GM12878 (cell line): ENCODE measurements at regions not wholly inside any gene's neighbourhood (a gene's known extent, or its start where the extent isn't known, plus 50 kb on each side); places are given as distances from the start of the nearest gene placed in this dataset.

Experiments
- CHD2 ChIP-seq: IDR thresholded peaks from 2 replicates; pipeline ENCODE4 v1.6.1; 2011; ENCODE audit warnings: low read depth, low read length, improper control_type of control experiment, borderline replicate concordance
- CTCF ChIP-seq, 3 experiments: IDR thresholded peaks in 2 of 3; conservative IDR thresholded peaks in 1 of 3; 2 replicates each; pipeline ENCODE4 v1.5.1; 2011; ENCODE audit warnings: low read depth in 3 of 3, low read length in 3 of 3, mild to moderate bottlenecking in 3 of 3, control low read depth in 2 of 3, moderate library complexity in 2 of 3, inconsistent platforms in 1 of 3, mixed read lengths in 1 of 3; ENCODE audit not compliant: control insufficient read depth in 2 of 3, insufficient read depth in 1 of 3; ENCODE audit errors: extremely low read depth in 1 of 3
- EP300 ChIP-seq, 2 experiments: fragments of 150-350 bp in 1 of 2; IDR thresholded peaks; 2 replicates each; pipeline ENCODE4 v1.6.1; 2011 to 2012; ENCODE audit warnings: low read depth in 2 of 2, low read length in 2 of 2, borderline replicate concordance in 1 of 2, improper control_type of control experiment in 1 of 2, inconsistent platforms in 1 of 2; ENCODE audit not compliant: control insufficient read depth in 1 of 2
- FOXK2 ChIP-seq: fragments of 450-650 bp; IDR thresholded peaks from 2 replicates; pipeline ENCODE4 v1.6.1; 2017; ENCODE audit warnings: mild to moderate bottlenecking, moderate library complexity
- JUNB ChIP-seq: IDR thresholded peaks from 2 replicates; pipeline ENCODE4 v1.6.1; 2016; ENCODE audit warnings: antibody characterized with exemption, mild to moderate bottlenecking
- MTA3 ChIP-seq: IDR thresholded peaks from 2 replicates; pipeline ENCODE4 v1.6.1; 2012; ENCODE audit warnings: low read length, inconsistent platforms, borderline replicate concordance
- POLR2AphosphoS5 ChIP-seq: IDR thresholded peaks from 2 replicates; pipeline ENCODE4 v1.6.1; 2011; ENCODE audit warnings: mild to moderate bottlenecking, low read length, inconsistent platforms
- RB1 ChIP-seq: fragments of 450-650 bp; formaldehyde crosslinking; IDR thresholded peaks from 2 replicates; pipeline ENCODE4 v1.6.1; 2017; ENCODE audit warnings: mild to moderate bottlenecking, borderline replicate concordance
- SREBF2 ChIP-seq: IDR thresholded peaks from 2 replicates; pipeline ENCODE4 v1.6.1; 2012; ENCODE audit warnings: mild to moderate bottlenecking, low read length
- TARDBP ChIP-seq: IDR thresholded peaks from 2 replicates; pipeline ENCODE4 v1.6.1; 2016; ENCODE audit warnings: borderline replicate concordance
- YY1 ChIP-seq: IDR thresholded peaks from 2 replicates; pipeline ENCODE4 v1.6.1; 2011; ENCODE audit warnings: low read depth, mild to moderate bottlenecking, low read length
- ZNF274 ChIP-seq: IDR thresholded peaks from one replicate; pipeline ENCODE4 v1.8.0; 2011; ENCODE audit not compliant: insufficient read length, insufficient read depth
- TF ChIP-seq, protein P1 (sequence below): fragments of 450-650 bp; formaldehyde crosslinking; IDR thresholded peaks from 2 replicates; pipeline ENCODE4 v1.4.0; 2020; ENCODE audit warnings: mild to moderate bottlenecking, moderate library complexity
- TF ChIP-seq, protein P2 (sequence below): IDR thresholded peaks from 2 replicates; pipeline ENCODE4 v1.6.1; 2012; ENCODE audit warnings: mild to moderate bottlenecking, low read depth, low read length

DNA sequence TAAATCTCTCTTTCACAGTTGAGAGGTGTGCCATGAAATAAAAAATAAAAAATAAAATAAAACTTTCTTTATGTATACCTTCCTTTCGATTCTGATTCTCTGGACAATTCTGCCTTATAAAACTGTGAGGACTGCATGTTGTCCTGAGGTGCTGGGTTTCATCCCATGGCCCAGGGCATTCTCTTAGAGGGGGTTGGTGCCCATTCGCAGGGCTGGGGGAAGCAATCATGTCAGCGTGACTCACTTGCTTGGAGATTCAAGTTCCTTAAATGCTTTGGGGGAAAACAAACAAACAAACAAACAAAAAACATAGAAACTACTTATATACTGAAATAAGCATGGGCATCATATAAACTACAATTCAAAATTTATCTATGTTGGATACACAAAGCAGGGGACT is 122.0 kb upstream of the ST6GAL2 start:
- no peak for TF ChIP-seq YY1
- TF ChIP-seq, protein P1, sequence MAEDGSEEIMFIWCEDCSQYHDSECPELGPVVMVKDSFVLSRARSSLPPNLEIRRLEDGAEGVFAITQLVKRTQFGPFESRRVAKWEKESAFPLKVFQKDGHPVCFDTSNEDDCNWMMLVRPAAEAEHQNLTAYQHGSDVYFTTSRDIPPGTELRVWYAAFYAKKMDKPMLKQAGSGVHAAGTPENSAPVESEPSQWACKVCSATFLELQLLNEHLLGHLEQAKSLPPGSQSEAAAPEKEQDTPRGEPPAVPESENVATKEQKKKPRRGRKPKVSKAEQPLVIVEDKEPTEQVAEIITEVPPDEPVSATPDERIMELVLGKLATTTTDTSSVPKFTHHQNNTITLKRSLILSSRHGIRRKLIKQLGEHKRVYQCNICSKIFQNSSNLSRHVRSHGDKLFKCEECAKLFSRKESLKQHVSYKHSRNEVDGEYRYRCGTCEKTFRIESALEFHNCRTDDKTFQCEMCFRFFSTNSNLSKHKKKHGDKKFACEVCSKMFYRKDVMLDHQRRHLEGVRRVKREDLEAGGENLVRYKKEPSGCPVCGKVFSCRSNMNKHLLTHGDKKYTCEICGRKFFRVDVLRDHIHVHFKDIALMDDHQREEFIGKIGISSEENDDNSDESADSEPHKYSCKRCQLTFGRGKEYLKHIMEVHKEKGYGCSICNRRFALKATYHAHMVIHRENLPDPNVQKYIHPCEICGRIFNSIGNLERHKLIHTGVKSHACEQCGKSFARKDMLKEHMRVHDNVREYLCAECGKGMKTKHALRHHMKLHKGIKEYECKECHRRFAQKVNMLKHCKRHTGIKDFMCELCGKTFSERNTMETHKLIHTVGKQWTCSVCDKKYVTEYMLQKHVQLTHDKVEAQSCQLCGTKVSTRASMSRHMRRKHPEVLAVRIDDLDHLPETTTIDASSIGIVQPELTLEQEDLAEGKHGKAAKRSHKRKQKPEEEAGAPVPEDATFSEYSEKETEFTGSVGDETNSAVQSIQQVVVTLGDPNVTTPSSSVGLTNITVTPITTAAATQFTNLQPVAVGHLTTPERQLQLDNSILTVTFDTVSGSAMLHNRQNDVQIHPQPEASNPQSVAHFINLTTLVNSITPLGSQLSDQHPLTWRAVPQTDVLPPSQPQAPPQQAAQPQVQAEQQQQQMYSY (CRISPR knock-in tag): no peak
- TF ChIP-seq FOXK2: no peak
- no peak for TF ChIP-seq RB1
- no peak for TF ChIP-seq ZNF274
- TF ChIP-seq POLR2AphosphoS5: no peak
- no peak for TF ChIP-seq EP300 (IDR thresholded peaks at IDR 0.05; ENCODE audit: borderline replicate concordance in 1 of 2, control insufficient read depth in 1 of 2, low read depth in 2 of 2, low read length in 2 of 2)
- no peak for TF ChIP-seq TARDBP
- TF ChIP-seq CHD2: no peak
- TF ChIP-seq JUNB: no peak
- TF ChIP-seq CTCF (IDR thresholded peaks at IDR 0.05 in 2 of 3, conservative IDR thresholded peaks at IDR 0.05 in 1 of 3; ENCODE audit: control insufficient read depth in 2 of 3, extremely low read depth in 1 of 3, insufficient read depth in 1 of 3, low read depth in 3 of 3, low read length in 3 of 3): no peak
- TF ChIP-seq, protein P2, sequence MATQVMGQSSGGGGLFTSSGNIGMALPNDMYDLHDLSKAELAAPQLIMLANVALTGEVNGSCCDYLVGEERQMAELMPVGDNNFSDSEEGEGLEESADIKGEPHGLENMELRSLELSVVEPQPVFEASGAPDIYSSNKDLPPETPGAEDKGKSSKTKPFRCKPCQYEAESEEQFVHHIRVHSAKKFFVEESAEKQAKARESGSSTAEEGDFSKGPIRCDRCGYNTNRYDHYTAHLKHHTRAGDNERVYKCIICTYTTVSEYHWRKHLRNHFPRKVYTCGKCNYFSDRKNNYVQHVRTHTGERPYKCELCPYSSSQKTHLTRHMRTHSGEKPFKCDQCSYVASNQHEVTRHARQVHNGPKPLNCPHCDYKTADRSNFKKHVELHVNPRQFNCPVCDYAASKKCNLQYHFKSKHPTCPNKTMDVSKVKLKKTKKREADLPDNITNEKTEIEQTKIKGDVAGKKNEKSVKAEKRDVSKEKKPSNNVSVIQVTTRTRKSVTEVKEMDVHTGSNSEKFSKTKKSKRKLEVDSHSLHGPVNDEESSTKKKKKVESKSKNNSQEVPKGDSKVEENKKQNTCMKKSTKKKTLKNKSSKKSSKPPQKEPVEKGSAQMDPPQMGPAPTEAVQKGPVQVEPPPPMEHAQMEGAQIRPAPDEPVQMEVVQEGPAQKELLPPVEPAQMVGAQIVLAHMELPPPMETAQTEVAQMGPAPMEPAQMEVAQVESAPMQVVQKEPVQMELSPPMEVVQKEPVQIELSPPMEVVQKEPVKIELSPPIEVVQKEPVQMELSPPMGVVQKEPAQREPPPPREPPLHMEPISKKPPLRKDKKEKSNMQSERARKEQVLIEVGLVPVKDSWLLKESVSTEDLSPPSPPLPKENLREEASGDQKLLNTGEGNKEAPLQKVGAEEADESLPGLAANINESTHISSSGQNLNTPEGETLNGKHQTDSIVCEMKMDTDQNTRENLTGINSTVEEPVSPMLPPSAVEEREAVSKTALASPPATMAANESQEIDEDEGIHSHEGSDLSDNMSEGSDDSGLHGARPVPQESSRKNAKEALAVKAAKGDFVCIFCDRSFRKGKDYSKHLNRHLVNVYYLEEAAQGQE: no peak
- no peak for TF ChIP-seq SREBF2
- TF ChIP-seq MTA3: no peak
